Activated naive CD4-positive, alpha-beta T cell (primary cell): ENCODE measurements at regions not wholly inside any gene's neighbourhood (a gene's known extent, or its start where the extent isn't known, plus 50 kb on each side); places are given as distances from the start of the nearest gene placed in this dataset.

Experiments used
- DNase-seq, 4 experiments: peaks; one replicate each; lab custom pipeline; 2025; lab: John Stamatoyannopoulos, UW

- DNase-seq, result no peak
These were observed 51.1 kb upstream of the TNP1 start for GRCh38 chr2:216911008-216911407.

DNA sequence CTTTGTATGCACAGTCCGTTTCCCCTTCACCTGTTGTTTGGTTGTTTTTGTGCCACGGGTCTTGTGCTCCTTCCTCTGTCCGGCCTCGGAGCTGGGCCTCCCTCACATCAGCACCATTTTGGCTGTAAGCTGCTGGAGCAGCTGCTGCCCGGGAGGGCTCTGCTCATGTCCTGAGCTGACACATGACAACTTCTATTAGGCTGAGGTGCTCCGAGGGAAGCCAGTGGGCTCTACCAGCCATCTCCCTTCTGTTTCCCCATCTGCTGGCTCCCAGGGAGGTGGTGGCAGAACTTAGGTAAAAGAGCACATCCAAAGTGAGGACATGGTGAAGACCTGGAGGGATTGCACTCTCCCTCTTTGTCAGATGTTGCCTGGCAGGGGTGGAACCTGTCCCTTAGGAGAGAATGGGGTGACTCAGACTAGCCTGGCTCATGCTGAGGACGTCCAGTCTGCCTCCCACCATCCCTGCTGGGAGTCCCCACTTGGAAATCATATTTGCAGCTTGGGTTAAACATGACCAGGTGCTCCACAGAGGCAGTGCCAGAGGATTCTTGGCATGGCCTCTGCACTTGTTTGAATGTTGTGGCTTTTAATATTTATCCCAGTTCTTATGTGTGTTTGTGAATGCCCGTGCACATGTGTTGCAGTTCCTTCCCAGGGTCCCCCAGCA lies 49.8 kb upstream of the TNP1 start:
- DNase-seq, result no peak
